Endodermal cell (in vitro differentiated cells): ENCODE measurements at regions not wholly inside any gene's neighbourhood (a gene's known extent, or its start where the extent isn't known, plus 50 kb on each side); places are given as distances from the start of the nearest gene placed in this dataset.

Source experiments
- DNase-seq: peaks from one replicate; pipeline ENCODE4 v3.0.0-alpha.2; 2017
- H3K27ac ChIP-seq: 2 replicates; pipeline ENCODE4 v1.5.1; 2013; ENCODE audit warnings: mild to moderate bottlenecking, low read depth, low read length, moderate library complexity
- H3K27me3 ChIP-seq: 2 replicates; pipeline ENCODE4 v1.6.1; 2013; ENCODE audit warnings: mild to moderate bottlenecking, low read length, moderate library complexity; ENCODE audit not compliant: insufficient read depth, control insufficient read depth, poor library complexity, severe bottlenecking
- H3K36me3 ChIP-seq: 2 replicates; pipeline ENCODE4 v1.7.0; 2013; ENCODE audit warnings: mild to moderate bottlenecking, low read length, moderate library complexity; ENCODE audit not compliant: control insufficient read depth, insufficient read depth
- H3K4me1 ChIP-seq: one replicate; pipeline ENCODE4 v1.7.0; 2013; ENCODE audit warnings: low read length; ENCODE audit not compliant: control insufficient read depth, insufficient read depth
- H3K4me3 ChIP-seq: 2 replicates; pipeline ENCODE4 v1.5.1; 2013; ENCODE audit warnings: mild to moderate bottlenecking, low read length, moderate library complexity
- H3K9ac ChIP-seq: 2 replicates; pipeline ENCODE4 v1.6.1; 2013; ENCODE audit warnings: mild to moderate bottlenecking, low read length, moderate library complexity; ENCODE audit not compliant: poor library complexity, severe bottlenecking; ENCODE audit errors: extremely low read depth
- H3K9me3 ChIP-seq: 2 replicates; pipeline ENCODE4 v1.6.1; 2013; ENCODE audit warnings: mild to moderate bottlenecking, low read length, moderate library complexity; ENCODE audit not compliant: control insufficient read depth
- H3K27ac Mint-ChIP-seq: 2 replicates; pipeline ENCODE4 v1.8.0; 2020; ENCODE audit warnings: mixed read lengths
- H3K27me3 Mint-ChIP-seq: 2 replicates; pipeline ENCODE4 v1.8.0; 2021; ENCODE audit warnings: mild to moderate bottlenecking, mixed read lengths; ENCODE audit not compliant: insufficient read depth
- H3K36me3 Mint-ChIP-seq: 2 replicates; pipeline ENCODE4 v1.8.0; 2020; ENCODE audit warnings: low read depth, mixed read lengths
- H3K4me1 Mint-ChIP-seq: 2 replicates; pipeline ENCODE4 v1.8.0; 2020; ENCODE audit warnings: mixed read lengths
- H3K4me3 Mint-ChIP-seq: 2 replicates; pipeline ENCODE4 v1.8.0; 2020; ENCODE audit warnings: mild to moderate bottlenecking, moderate library complexity, mixed read lengths
- H3K9me3 Mint-ChIP-seq: 2 replicates; pipeline ENCODE4 v1.8.0; 2020; ENCODE audit warnings: mild to moderate bottlenecking, mixed read lengths
- CTCF ChIP-seq: fragments of 200-600 bp; sonication (generic); conservative IDR thresholded peaks from 2 replicates; pipeline ENCODE4 v1.5.0; 2021; ENCODE audit warnings: antibody characterized with exemption, mild to moderate bottlenecking
- WGBS, 2 experiments: methylation state at CpG; one replicate each; pipeline versions ENCODE4 v1.1.5 to v1.1.7; 2013; ENCODE audit warnings: missing lambda C conversion rate in 2 of 2, mixed read lengths in 1 of 2; ENCODE audit not compliant: insufficient coverage in 1 of 2, insufficient read length in 1 of 2; 5-methylcytosine and 5-hydroxymethylcytosine counted together

- no peak overlapping the region for H3K4me3 Mint-ChIP-seq
- no peaks in the 10 kb centered on the region for H3K27me3 Mint-ChIP-seq
- no peaks in the 10 kb centered on the region for H3K36me3 ChIP-seq
- TF ChIP-seq CTCF: no peak
- no peaks in the 10 kb centered on the region for H3K4me1 ChIP-seq
- H3K9me3 ChIP-seq: no peaks in the 10 kb centered on the region
- H3K9me3 Mint-ChIP-seq: no peaks in the 10 kb centered on the region
- H3K9ac ChIP-seq: no peak overlapping the region
- H3K27ac ChIP-seq: no peak overlapping the region
- no peak overlapping the region for H3K4me3 ChIP-seq
- H3K4me1 Mint-ChIP-seq: peaks cover 4% of the 10 kb centered on the region
- no peak for DNase-seq
- H3K36me3 Mint-ChIP-seq: no peaks in the 10 kb centered on the region
- no peaks in the 10 kb centered on the region for H3K27me3 ChIP-seq
- no peak overlapping the region for H3K27ac Mint-ChIP-seq
- WGBS, 2 experiments: 40 to 41% methylated on average over 2 to 3 of the region's 3 CpGs
These were observed 62.0 kb upstream of the NEUROD1 start for GRCh38 chr2:181742361-181742760.

- peak; percentile 78 for TF ChIP-seq CTCF
- peaks cover 4% of the 10 kb centered on the region for H3K4me1 Mint-ChIP-seq
- no peak overlapping the region for H3K4me3 Mint-ChIP-seq
- no peaks in the 10 kb centered on the region for H3K27me3 Mint-ChIP-seq
- no peaks in the 10 kb centered on the region for H3K9me3 Mint-ChIP-seq
- 0 to 21% methylated on average over 3 to 5 of the region's 6 CpGs for WGBS, 2 experiments
- H3K27me3 ChIP-seq: no peaks in the 10 kb centered on the region
- no peaks in the 10 kb centered on the region for H3K9me3 ChIP-seq
- H3K36me3 ChIP-seq: no peaks in the 10 kb centered on the region
- H3K9ac ChIP-seq: no peak overlapping the region
- no peaks in the 10 kb centered on the region for H3K4me1 ChIP-seq
- no peaks in the 10 kb centered on the region for H3K36me3 Mint-ChIP-seq
- H3K27ac ChIP-seq: no peak overlapping the region
- H3K4me3 ChIP-seq: no peak overlapping the region
- peak; percentile 64 for DNase-seq
- H3K27ac Mint-ChIP-seq: no peak overlapping the region
These were observed 62.8 kb upstream of the NEUROD1 start for GRCh38 chr2:181742922-181743722.

- no peaks in the 10 kb centered on the region for H3K36me3 Mint-ChIP-seq
- no peaks in the 10 kb centered on the region for H3K9me3 Mint-ChIP-seq
- TF ChIP-seq CTCF: no peak
- H3K4me3 Mint-ChIP-seq: no peak overlapping the region
- Histone ChIP-seq H3K27me3 (no peaks in the 10 kb centered on the region), H3K4me1 (no peaks in the 10 kb centered on the region), H3K9me3 (no peaks in the 10 kb centered on the region), H3K27ac (no peak overlapping the region), H3K9ac (no peak overlapping the region), H3K36me3 (no peaks in the 10 kb centered on the region), H3K4me3 (no peak overlapping the region)
- peaks cover 3% of the 10 kb centered on the region for H3K4me1 Mint-ChIP-seq
- no peak for DNase-seq
- WGBS, 2 experiments: 80 to 85% methylated on average over 1 to 2 of the region's 2 CpGs
- no peaks in the 10 kb centered on the region for H3K27me3 Mint-ChIP-seq
- H3K27ac Mint-ChIP-seq: no peak overlapping the region
These were observed 63.4 kb upstream of the NEUROD1 start for GRCh38 chr2:181743723-181744031.
